ENCODE measurements at regions not wholly inside any gene's neighbourhood (a gene's known extent, or its start where the extent isn't known, plus 50 kb on each side); places are given as distances from the start of the nearest gene placed in this dataset.

DNA sequence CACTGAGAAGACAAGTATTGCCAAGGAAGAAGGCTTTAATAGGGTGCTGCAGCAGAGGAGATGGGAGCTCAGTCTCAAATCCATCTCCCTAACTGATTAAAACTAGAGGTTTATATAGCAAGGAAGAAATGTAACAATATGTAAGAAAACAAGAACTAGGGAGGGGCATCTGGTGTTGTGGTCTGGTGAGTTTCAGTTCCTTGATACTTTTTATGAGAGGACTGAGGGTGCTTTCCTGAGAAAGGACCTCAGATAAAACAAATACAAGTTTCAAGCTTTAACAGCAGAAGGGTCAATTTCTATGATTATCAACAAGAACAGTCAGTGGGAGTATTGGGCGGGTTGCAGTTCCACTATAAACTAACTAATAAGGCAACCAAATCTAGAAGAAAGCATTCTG, 1967.5 kb downstream of the SUCLG1 start:
- TF ChIP-seq, protein P1, sequence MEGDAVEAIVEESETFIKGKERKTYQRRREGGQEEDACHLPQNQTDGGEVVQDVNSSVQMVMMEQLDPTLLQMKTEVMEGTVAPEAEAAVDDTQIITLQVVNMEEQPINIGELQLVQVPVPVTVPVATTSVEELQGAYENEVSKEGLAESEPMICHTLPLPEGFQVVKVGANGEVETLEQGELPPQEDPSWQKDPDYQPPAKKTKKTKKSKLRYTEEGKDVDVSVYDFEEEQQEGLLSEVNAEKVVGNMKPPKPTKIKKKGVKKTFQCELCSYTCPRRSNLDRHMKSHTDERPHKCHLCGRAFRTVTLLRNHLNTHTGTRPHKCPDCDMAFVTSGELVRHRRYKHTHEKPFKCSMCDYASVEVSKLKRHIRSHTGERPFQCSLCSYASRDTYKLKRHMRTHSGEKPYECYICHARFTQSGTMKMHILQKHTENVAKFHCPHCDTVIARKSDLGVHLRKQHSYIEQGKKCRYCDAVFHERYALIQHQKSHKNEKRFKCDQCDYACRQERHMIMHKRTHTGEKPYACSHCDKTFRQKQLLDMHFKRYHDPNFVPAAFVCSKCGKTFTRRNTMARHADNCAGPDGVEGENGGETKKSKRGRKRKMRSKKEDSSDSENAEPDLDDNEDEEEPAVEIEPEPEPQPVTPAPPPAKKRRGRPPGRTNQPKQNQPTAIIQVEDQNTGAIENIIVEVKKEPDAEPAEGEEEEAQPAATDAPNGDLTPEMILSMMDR (IDR thresholded peaks at IDR 0.05; ENCODE audit: control insufficient read depth, insufficient read depth, low read depth, low read length, missing control alignments) = no peak
- DNase-seq (ENCODE audit: low read depth) = no peak
- H3K4me3 ChIP-seq (ENCODE audit: control insufficient read depth, low read depth, low read length) = no peak overlapping the region

DNA sequence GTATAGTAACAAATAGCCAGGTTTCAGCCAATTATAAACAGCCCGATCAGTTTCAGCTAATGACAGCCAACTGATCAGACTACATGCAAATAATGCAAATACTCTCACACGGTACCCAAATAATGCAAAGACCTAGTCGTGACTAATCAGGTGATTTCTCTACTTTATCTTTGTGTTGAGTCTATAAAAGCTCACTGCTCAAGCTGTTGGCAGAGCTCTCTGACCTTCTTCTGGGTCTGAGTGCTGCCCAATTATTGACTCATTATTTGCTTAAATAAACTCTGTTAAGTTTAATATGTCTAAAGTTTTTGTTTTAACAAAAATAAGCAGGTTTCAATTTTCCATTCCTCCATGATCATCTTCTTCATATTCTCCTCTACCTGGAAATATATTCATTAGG, 1971.7 kb downstream of the SUCLG1 start:
- no peak overlapping the region for H3K4me3 ChIP-seq (ENCODE audit: control insufficient read depth, low read depth, low read length)
- TF ChIP-seq, protein P1 (IDR thresholded peaks at IDR 0.05; ENCODE audit: control insufficient read depth, insufficient read depth, low read depth, low read length, missing control alignments) = no peak
- no peak for DNase-seq (ENCODE audit: low read depth)

- no peak for DNase-seq (ENCODE audit: low read depth)
- TF ChIP-seq, protein P1 (IDR thresholded peaks at IDR 0.05; ENCODE audit: control insufficient read depth, insufficient read depth, low read depth, low read length, missing control alignments) = no peak
- H3K4me3 ChIP-seq (ENCODE audit: control insufficient read depth, low read depth, low read length) = no peak overlapping the region
Measured at GRCh38 chr2:82485701-82486100, 1973.4 kb downstream of the SUCLG1 start.

- no peak for DNase-seq (ENCODE audit: low read depth)
- no peak overlapping the region for H3K4me3 ChIP-seq (ENCODE audit: control insufficient read depth, low read depth, low read length)
- TF ChIP-seq, protein P1 (IDR thresholded peaks at IDR 0.05; ENCODE audit: control insufficient read depth, insufficient read depth, low read depth, low read length, missing control alignments) = no peak
Measured at GRCh38 chr2:82481207-82481606, 1977.9 kb downstream of the SUCLG1 start.

- H3K4me3 ChIP-seq (ENCODE audit: control insufficient read depth, low read depth, low read length) = no peak overlapping the region
- no peak for DNase-seq (ENCODE audit: low read depth)
- TF ChIP-seq, protein P1 (IDR thresholded peaks at IDR 0.05; ENCODE audit: control insufficient read depth, insufficient read depth, low read depth, low read length, missing control alignments) = no peak
Measured at GRCh38 chr2:82478641-82479040, 1980.4 kb downstream of the SUCLG1 start.

DNA sequence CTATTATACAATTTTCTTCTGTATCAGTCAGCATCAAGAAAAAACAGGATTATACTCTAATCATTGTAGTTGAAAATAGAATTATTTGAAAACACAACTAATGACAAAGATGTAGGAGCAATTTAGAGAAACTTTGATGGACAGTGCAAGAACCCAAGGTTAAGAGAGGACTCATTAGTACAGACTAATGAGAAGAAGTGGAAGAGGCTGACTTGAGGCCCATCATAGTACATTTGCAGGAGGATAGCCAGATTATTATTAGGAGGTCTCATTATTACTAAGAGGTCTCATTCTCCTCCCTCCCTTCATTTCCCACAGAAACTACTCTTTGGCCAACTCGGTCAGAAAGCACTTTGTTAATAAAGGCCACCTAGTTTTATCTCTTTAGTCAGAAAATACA, 1983.0 kb downstream of the SUCLG1 start:
- no peak overlapping the region for H3K4me3 ChIP-seq (ENCODE audit: control insufficient read depth, low read depth, low read length)
- TF ChIP-seq, protein P1 (IDR thresholded peaks at IDR 0.05; ENCODE audit: control insufficient read depth, insufficient read depth, low read depth, low read length, missing control alignments) = no peak
- DNase-seq (ENCODE audit: low read depth) = no peak

DNA sequence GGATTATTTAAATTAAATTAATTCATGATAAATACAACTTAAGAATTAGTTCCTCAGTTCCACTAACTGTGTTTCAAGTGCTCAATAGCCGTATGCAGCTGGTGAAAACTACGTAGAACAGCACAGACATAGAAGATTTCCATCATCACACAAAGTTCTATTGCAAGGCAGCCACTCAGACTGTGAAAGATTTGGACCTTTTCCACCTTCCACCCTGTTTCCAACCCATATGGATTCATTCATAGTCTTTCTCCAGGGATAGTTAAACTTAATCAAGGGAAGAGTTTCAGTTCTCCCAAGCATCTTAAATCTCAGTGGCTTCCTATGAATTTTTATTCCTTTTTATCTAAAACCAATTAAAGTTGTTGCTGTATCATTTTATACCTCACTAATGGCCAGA, 2030.8 kb downstream of the SUCLG1 start:
- TF ChIP-seq, protein P1 (IDR thresholded peaks at IDR 0.05; ENCODE audit: control insufficient read depth, insufficient read depth, low read depth, low read length, missing control alignments) = no peak
- DNase-seq (ENCODE audit: low read depth) = no peak

More for the DNA sequence above, 2030.8 kb downstream of the SUCLG1 start:
- H3K4me3 ChIP-seq (ENCODE audit: control insufficient read depth, low read depth, low read length) = no peak overlapping the region
